ENCODE measurements at regions not wholly inside any gene's neighbourhood (a gene's known extent, or its start where the extent isn't known, plus 50 kb on each side); places are given as distances from the start of the nearest gene placed in this dataset.

DNA sequence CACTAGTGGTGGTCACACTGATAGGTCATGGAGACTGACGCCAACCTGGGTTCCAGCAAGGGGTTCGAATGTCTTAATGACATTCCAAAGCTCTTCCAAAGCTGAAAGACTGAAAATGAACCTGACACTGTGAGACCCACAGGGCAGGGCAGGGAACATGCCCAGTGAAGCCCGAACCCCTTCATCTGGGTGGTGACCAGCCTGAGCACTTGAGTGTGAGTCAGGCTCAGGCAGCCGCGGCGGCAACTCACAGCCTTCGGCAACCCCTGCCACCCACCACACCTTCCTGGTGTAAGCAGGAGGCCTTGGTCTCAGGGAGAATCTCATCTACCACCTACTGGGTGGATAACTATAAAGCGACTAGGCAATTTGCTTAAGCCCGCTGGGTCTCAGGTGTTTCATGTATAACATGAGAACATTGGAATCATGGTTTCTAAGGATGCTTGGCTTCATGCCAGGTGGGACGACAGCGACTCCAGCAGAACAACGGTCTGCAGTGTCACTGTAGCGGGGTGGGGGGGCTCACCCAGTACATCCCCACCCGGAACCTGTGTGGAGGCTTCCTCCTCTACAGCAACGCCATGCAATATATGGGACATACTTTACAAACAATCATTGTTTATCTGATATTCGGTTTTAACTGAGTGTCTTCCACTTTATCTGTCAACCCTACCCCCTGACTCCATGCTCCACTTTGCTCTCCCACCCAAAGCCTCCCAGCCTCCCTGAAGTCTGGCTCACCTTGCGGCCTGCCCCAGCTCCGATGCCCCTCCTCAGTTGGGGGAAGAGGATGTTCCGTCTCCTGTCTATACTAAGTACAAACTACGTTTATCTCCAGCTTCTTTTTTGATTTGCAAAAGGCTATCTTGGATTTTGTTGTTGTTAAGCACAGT, 125.0 kb upstream of the MEF2A start:
- in situ Hi-C loops (cut with HindIII; ENCODE audit: low pct_unique_long_range_greater_than_20kb, low sequenced_read_pairs) (no loop called here), intact Hi-C loops (cut with micrococcal nuclease; ENCODE audit: unreplicated experiment) (no loop called here)
- Histone ChIP-seq H3K36me3 (ENCODE audit: control insufficient read depth, insufficient read depth, low read length) (no peaks in the 10 kb centered on the region), H3K27ac (ENCODE audit: low read length) (no peak overlapping the region), H3K9me3 (ENCODE audit: control insufficient read depth, insufficient read depth, low read depth, low read length) (no peaks in the 10 kb centered on the region), H3K4me1 (ENCODE audit: control insufficient read depth, insufficient read depth, low read length) (peaks cover 18% of the 10 kb centered on the region), H3K4me3 (ENCODE audit: low read depth in 2 of 2, low read length in 2 of 2) (no peak overlapping the region), H3K27me3 (ENCODE audit: control insufficient read depth, insufficient read depth, low read length) (no peaks in the 10 kb centered on the region)
- ATAC-seq (no peak), DNase-seq (ENCODE audit: low read depth, low spot score) (no peak)
- BruUV-seq (replicated peaks) = no TSS peak
- CTCF ChIA-PET = no interaction called here
- POLR2A ChIA-PET = no interaction called here
- TF ChIP-seq TCF7L2 (IDR thresholded peaks at IDR 0.05; ENCODE audit: low read depth, low read length) = no peak
- TF ChIP-seq SIN3A (IDR thresholded peaks at IDR 0.05; ENCODE audit: borderline replicate concordance, insufficient read depth, low read depth, low read length) = no peak

DNA sequence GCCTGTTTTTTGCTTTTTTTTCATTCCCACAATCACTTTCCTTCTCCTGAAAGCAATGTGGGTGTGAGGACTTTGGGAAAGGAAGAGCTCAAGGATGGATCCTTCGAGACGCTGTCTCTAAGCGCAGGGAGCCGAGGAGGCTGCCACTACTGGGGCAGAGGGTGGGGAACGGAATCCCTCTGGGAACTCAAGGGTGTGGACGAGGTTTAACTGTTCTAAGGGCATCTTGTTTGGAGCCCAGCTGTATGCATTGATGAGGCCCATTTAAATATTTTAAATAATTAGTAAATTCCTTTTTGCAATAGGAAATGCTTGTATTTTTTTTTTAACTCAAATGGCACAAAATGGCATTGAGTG, 124.4 kb upstream of the MEF2A start:
- no peak for ATAC-seq
- no peaks in the 10 kb centered on the region for H3K36me3 ChIP-seq (ENCODE audit: control insufficient read depth, insufficient read depth, low read length)
- ChIA-PET POLR2A (no interaction called here), CTCF (no interaction called here)
- no peak overlapping the region for H3K4me3 ChIP-seq (ENCODE audit: low read depth in 2 of 2, low read length in 2 of 2)
- peaks cover 17% of the 10 kb centered on the region for H3K4me1 ChIP-seq (ENCODE audit: control insufficient read depth, insufficient read depth, low read length)
- TF ChIP-seq REST (IDR thresholded peaks at IDR 0.05; ENCODE audit: insufficient read depth in 1 of 2, low read depth in 2 of 2, low read length in 1 of 2) = no peak
- TF ChIP-seq SIN3A (IDR thresholded peaks at IDR 0.05; ENCODE audit: borderline replicate concordance, insufficient read depth, low read depth, low read length) = no peak
- no peak for TF ChIP-seq CTCF (IDR thresholded peaks at IDR 0.05)
- TF ChIP-seq POLR2AphosphoS5 (IDR thresholded peaks at IDR 0.05; ENCODE audit: low read depth, low read length) = no peak
- no peak for TF ChIP-seq TCF7L2 (IDR thresholded peaks at IDR 0.05; ENCODE audit: low read depth, low read length)
- no peaks in the 10 kb centered on the region for H3K27me3 ChIP-seq (ENCODE audit: control insufficient read depth, insufficient read depth, low read length)
- DNase-seq (ENCODE audit: low read depth, low spot score) = no peak
- no peaks in the 10 kb centered on the region for H3K9me3 ChIP-seq (ENCODE audit: control insufficient read depth, insufficient read depth, low read depth, low read length)
- H3K27ac ChIP-seq (ENCODE audit: low read length) = no peak overlapping the region
- intact Hi-C loops (cut with micrococcal nuclease; ENCODE audit: unreplicated experiment) (no loop called here), in situ Hi-C loops (cut with HindIII; ENCODE audit: low pct_unique_long_range_greater_than_20kb, low sequenced_read_pairs) (no loop called here)
- BruUV-seq (replicated peaks) = no TSS peak

DNA sequence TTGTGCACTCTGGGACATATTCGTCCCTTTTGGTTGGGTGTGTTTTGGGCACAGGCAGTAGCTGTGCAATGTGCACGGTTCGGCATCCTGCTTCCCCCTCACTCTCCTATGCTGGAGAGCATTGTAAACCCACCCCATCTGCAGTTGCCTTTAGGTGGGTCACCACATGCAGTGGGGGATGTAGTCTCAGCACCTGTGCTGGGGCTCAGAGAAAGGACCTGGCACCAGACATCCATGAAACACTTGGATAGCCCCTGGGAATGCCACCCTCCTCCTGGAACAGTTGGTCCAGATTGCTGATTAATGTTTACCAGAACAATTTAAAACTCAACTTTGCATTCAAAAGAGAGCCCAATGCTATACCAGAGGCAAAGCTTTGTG, 123.9 kb upstream of the MEF2A start:
- DNase-seq (ENCODE audit: low read depth, low spot score) (no peak), ATAC-seq (no peak; the same call in 1 of the 2 replicates)
- H3K9me3 ChIP-seq (ENCODE audit: control insufficient read depth, insufficient read depth, low read depth, low read length) = no peaks in the 10 kb centered on the region
- in situ Hi-C loops (cut with HindIII; ENCODE audit: low pct_unique_long_range_greater_than_20kb, low sequenced_read_pairs) = no loop called here
- POLR2A ChIA-PET = no interaction called here
- H3K4me1 ChIP-seq (ENCODE audit: control insufficient read depth, insufficient read depth, low read length) = peaks cover 17% of the 10 kb centered on the region
- no peaks in the 10 kb centered on the region for H3K36me3 ChIP-seq (ENCODE audit: control insufficient read depth, insufficient read depth, low read length)
- no peak overlapping the region for H3K27ac ChIP-seq (ENCODE audit: low read length)
- BruUV-seq (replicated peaks) = no TSS peak
- H3K27me3 ChIP-seq (ENCODE audit: control insufficient read depth, insufficient read depth, low read length) = no peaks in the 10 kb centered on the region
- TF ChIP-seq CTCF (IDR thresholded peaks at IDR 0.05) (no peak), POLR2AphosphoS5 (IDR thresholded peaks at IDR 0.05; ENCODE audit: low read depth, low read length) (no peak), TCF7L2 (IDR thresholded peaks at IDR 0.05; ENCODE audit: low read depth, low read length) (no peak), SIN3A (IDR thresholded peaks at IDR 0.05; ENCODE audit: borderline replicate concordance, insufficient read depth, low read depth, low read length) (no peak), REST (IDR thresholded peaks at IDR 0.05; ENCODE audit: insufficient read depth in 1 of 2, low read depth in 2 of 2, low read length in 1 of 2) (no peak)
- no peak overlapping the region; a peak in 1 of 4 replicates for H3K4me3 ChIP-seq (ENCODE audit: low read depth in 2 of 2, low read length in 2 of 2)
- CTCF ChIA-PET = no interaction called here
- intact Hi-C loops (cut with micrococcal nuclease; ENCODE audit: unreplicated experiment) = no loop called here
